NCI-H1694 (cell line): ENCODE measurements at regions not wholly inside any gene's neighbourhood (a gene's known extent, or its start where the extent isn't known, plus 50 kb on each side); places are given as distances from the start of the nearest gene placed in this dataset.

ENCODE experiments used
- DNase-seq: peaks from one replicate; lab custom pipeline; 2025; lab: John Stamatoyannopoulos, UW

DNA sequence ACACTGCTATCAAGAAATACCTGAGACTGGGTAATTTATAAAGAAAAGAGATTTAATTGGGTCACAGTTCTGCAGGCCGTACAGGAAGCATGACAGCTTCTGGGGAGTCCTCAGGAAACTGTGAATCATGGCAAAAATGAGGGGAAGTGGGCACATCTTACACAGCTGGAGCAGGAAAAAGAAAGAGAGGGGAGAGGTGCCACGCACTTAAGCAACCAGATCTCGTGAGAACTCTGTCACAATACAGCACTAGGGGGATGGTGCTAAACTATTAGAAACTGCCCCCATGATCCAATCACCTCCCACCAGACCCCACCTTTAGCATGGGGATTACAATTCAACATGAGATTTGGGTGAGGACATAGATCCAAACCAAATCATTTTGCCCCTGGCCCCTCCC lies 105.5 kb upstream of the CPLX2 start:
- no peak for DNase-seq

DNA sequence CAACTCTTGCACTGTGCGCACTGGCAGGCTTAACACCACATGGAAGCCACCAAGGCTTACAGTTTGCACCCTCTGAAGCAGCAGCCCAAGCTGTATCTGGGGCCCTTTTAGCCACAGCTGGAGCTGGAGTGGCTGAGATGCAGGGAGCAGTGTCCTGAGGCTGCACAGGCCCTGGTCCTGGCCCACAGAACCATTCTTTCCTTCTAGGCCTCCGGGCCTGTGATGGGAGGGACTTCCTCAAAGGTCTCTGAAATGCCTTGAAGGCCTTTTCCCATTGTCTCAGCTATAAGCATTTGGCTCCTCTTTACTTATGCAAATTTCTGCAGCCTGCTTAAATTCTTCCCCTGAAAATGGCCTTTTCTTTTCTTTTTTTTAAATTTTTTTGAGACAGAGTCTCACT lies 104.4 kb upstream of the CPLX2 start:
- no peak for DNase-seq

DNA sequence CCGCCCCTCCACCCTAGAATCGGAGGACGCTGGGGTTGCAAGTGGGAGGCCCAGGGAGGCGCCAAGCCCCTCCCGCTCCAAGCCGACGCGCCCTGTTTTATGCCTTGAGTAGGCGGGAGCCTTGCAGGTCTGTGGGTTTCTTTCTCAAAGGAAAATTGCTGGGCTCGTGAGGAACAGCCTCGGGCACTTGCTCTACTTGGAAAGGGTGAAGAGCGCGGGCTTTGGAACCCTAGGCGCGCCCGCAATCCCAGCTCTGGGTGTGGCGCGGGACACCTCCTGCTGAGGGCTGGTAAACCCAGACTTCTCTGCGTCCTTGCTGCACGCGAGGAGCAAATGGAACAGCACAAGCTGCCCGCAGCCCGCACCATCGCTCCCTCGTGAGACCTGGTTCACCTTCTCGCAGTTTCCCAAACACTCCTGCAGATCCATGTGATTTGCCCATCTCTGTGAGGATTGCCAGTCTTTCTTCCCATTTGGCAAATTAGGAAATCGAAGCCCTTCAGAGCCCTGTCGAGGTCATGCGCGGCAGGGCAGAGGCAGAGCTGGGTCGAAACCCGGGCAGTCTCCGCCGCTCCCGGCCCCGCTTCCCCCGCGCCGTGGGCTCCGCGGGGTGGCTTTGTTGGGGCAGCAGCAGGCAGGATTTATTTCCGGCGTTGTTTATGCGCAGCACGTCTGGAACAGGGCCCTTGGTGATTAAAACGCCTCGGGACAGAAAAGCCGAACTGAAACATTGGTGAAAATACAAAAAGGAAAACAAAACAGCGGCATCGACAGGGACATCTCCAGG lies 98.4 kb upstream of the CPLX2 start:
- no peak for DNase-seq

- DNase-seq = no peak
These were observed 97.8 kb upstream of the CPLX2 start for GRCh38 chr5:175773534-175774070.

- DNase-seq = no peak
These were observed 96.0 kb upstream of the CPLX2 start for GRCh38 chr5:175775416-175775815.

DNA sequence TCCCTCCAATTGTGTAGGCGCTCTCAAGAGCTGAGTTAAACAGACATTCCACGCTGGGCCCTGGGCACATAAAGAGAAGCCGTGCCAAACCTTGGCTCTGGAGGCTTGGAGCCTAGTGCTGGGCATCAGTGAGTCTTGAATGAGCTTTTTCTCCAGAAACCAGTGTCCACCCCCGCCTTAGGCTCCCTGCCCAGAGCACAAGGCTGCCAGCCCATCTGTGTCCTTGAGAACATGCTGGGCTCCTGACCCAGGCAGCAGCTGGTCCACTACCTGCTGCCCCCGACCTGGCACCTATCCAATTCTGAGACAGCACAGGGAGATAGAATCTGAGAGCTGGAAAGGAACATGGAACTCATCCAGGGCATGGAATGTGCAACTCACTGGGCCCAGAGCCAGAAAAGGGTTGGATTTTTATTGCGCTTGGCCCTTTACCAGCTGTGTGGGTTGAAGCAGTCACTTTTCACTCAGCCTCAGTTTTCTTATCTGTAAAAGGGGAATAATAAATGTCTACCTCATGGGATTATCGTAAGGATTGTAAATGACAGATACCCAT lies 92.4 kb upstream of the CPLX2 start:
- DNase-seq = peak; percentile 92

GRCh38 chr5:175783739-175784138 lies 87.6 kb upstream of the CPLX2 start:
- no peak for DNase-seq

- DNase-seq = no peak
These were observed 87.1 kb upstream of the CPLX2 start for GRCh38 chr5:175784230-175784629.

DNA sequence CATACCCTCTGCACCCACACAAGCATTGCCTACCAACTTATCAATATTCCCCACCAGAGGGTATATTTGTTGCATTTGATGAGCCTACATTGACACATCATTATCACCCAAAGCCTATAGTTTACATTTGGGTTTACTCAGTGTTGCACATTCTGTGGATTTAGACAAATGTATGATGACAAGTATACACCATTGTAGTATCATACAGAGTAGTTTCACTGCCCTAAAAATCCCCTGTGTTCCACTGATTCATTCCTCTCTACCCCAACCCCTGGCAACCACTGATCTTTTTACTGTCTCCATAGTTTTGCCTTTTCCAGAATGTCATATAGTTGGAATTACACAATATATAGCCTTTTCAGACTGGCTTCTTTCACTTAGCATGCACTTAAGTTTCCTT lies 85.7 kb upstream of the CPLX2 start:
- DNase-seq = no peak

- DNase-seq = no peak
These were observed 83.1 kb upstream of the CPLX2 start for GRCh38 chr5:175788155-175788787.

DNA sequence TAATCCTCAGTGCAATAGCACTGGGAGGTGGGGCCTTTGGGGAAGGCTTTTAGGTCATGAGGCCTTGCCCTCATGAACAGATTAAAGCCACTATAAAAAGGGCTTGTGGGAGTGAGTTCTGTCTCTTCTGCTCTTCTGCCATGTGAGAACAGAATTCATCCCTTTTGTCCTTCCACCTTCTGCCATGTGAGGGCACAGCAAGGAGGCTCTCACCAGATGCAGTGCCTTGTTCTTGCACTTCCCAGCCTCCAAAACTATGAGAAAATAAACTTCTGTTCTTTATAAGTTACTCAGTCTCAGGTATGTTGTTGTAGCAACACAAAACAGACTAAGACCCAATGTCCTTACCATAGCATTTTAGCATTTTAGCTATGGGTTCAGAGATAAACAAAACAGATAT lies 81.7 kb upstream of the CPLX2 start:
- DNase-seq = no peak

- DNase-seq = no peak
These were observed 80.6 kb upstream of the CPLX2 start for GRCh38 chr5:175790796-175791195.

DNA sequence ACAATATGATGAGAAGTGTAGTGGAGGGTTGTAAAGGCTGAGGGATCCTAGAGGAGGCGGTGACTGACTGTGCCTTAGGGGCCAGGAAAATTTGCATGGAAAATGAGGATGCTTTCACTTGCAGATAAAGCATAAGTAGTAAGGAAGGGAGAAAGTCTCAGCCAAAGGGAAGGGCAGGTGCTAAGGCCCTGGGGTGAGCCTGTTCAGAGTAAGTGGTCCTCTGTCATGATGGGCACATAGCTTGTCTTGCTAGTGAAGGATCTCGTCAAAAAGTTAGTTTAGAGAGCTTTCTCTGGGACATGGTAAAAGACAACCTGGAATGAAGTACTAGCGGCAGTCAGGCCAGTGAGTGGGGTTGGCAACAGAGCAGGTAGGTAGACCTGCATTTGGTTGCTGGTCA lies 75.4 kb upstream of the CPLX2 start:
- DNase-seq = no peak

GRCh38 chr5:175796536-175797499 lies 74.6 kb upstream of the CPLX2 start:
- DNase-seq = peak; percentile 24

DNA sequence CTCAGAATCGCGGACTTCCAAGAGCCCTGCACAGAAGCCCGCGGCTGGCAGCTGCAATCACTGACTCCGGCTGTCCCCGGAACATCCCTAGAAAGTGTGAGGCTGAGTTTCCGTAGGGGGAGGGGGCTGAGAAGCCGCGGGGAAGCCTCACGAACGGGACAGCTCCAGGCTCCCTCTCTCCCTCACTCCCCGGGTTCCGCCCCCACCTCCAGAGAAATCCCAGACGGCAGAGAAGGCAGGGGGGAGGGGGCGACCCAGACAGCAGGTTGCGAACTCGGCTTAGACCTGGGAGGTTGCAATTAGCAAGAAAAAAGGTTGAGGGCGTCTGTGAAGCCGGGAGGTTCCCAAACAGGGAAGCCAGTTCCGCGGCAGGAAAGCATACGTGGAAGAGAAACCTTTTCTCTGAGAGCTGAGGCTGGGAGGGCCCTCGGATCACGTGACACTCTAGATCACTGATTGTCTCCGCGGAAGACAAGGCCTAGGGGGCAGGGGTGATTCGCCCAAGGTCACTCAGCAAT lies 73.8 kb upstream of the CPLX2 start:
- peak; percentile 65 for DNase-seq

DNA sequence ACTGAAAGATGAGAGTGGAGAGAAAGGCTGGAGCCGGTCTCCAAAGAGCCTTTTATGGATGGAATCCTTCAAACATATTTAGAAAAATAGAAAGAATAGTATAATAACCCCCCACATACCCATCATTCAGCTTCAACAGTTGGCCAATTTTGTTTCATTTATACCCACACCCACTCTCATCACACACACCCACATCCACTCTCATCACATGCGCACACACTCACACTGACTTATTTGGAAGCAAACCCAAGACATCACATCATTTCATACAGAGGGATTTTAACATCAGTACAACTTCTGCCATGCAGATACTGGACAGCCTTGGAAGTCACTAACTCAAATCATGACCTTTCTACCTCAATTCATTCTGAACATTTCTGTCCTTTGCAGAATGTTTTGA lies 72.8 kb upstream of the CPLX2 start:
- no peak for DNase-seq

- DNase-seq = peak; percentile 46
These were observed 70.7 kb upstream of the CPLX2 start for GRCh38 chr5:175800656-175801081.

DNA sequence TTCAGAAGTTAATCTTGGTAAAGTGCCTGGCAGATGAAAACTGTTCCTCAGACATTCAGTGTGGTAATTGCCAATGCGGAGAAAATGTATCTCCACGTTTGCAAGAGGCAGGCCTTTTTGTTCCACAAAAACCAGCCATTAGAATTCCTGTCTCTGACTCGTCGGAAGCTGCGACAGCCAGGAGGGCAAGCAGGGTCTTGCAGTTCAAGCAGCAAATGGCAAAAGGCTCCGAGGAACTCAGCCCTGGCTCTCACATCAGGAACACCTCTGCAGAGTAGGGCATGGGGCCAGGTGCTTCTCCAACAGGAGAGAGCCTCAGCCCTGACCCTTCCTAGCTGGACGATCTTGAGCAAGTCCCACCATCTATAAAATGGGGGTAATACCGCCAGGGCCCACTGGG lies 69.0 kb upstream of the CPLX2 start:
- no peak for DNase-seq

DNA sequence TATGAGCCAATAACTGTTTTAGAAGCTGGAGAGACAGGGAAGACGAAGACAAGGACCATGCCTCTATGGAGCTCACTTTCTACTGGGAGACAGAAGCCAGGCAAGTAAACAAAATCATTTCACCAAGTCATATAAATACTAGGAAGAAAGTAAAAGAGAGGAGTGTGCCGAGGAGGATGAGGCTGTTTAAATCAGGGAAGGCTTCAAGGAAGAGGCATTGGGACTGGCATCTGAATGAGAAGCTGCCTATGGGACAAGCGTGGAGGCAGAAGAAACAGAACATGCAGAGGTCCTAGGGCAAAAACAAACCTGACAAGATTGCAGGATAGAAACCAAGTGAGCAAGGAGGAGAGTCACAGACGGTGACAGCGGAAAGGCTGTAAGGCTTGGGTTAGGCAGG lies 68.1 kb upstream of the CPLX2 start:
- no peak for DNase-seq

GRCh38 chr5:175803736-175804454 lies 67.5 kb upstream of the CPLX2 start:
- no peak for DNase-seq
